Activated naive CD4-positive, alpha-beta T cell treated with anti-CD3 and anti-CD28 coated beads for 36 hours (primary cell): ENCODE measurements at regions not wholly inside any gene's neighbourhood (a gene's known extent, or its start where the extent isn't known, plus 50 kb on each side); places are given as distances from the start of the nearest gene placed in this dataset.
A peak's percentile ranks its signal among the peaks of the same experiment; 100 is the strongest.

ENCODE experiments used
- CTCF ChIA-PET: fragments of 350-600 bp; sonication (Branson Sonifier 250); formaldehyde crosslinking; loops from one replicate; lab custom pipeline; 2021; ENCODE audit warnings: antibody characterized with exemption; lab: Charles Lee
- DNase-seq: peaks from one replicate; pipeline ENCODE4 v3.0.0-alpha.2; 2020
- H3K27ac Mint-ChIP-seq: one replicate; pipeline ENCODE4 v1.8.0; 2021; ENCODE audit warnings: mild to moderate bottlenecking, mixed read lengths
- H3K27me3 Mint-ChIP-seq: one replicate; pipeline ENCODE4 v1.8.0; 2021; ENCODE audit warnings: low read depth, mixed read lengths
- H3K36me3 Mint-ChIP-seq: one replicate; pipeline ENCODE4 v1.8.0; 2021; ENCODE audit warnings: low read depth, mixed read lengths
- H3K4me1 Mint-ChIP-seq: one replicate; pipeline ENCODE4 v1.8.0; 2021; ENCODE audit warnings: low read depth, mixed read lengths
- H3K4me3 Mint-ChIP-seq: one replicate; pipeline ENCODE4 v1.8.0; 2021; ENCODE audit warnings: mild to moderate bottlenecking, moderate library complexity, mixed read lengths
- H3K9me3 Mint-ChIP-seq: one replicate; pipeline ENCODE4 v1.8.0; 2021; ENCODE audit warnings: mixed read lengths
- intact Hi-C: fragments of 100-400 bp; cut with micrococcal nuclease; formaldehyde crosslinking; loops from one replicate; pipeline ENCODE4 v1.15.1; 2023

DNA sequence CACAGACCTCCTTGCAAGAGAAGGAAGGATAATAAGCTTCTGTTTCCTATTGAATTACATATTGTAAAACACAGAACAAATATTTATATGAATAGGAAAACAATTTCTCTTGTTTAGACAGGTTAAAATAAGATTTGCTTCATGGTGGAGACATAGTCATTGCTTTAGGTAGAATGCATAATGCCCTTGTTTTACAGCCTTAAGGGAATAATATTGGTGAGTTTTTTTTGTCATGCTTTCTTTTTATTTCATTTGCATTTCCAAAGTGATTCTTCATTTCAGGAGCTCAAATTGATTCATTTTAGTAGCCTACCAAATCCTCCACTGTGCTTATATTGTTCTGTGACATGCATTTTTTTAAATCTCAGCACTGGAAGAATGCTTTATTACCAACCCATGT is 690.7 kb downstream of the OLFM4 start:
- CTCF ChIA-PET = no interaction called here
- intact Hi-C loops = no loop called here
- H3K27ac Mint-ChIP-seq = no peak overlapping the region
- peaks cover 13% of the 10 kb centered on the region for H3K9me3 Mint-ChIP-seq
- no peaks in the 10 kb centered on the region for H3K27me3 Mint-ChIP-seq
- H3K4me1 Mint-ChIP-seq = no peaks in the 10 kb centered on the region
- H3K4me3 Mint-ChIP-seq = no peak overlapping the region
- no peak for DNase-seq
- H3K36me3 Mint-ChIP-seq = no peaks in the 10 kb centered on the region

DNA sequence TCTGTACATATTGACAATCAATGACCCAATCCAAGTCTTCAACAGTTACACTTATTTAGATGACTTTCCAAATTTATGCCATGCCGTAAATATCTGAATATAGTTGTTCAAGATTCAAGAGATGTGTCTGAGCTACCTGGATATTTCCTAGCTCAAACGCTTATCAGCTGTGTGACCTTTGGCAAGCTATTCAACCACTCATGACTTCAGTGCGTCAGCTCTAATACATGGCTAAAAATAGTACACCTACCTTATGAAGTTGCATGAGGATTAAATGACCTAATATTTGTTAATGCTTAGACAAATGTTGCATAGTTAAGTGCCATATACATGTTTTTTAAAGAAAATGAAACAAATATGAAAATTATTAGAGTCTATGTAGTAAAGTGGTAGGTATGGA is 704.1 kb downstream of the OLFM4 start:
- H3K4me3 Mint-ChIP-seq = no peak overlapping the region
- intact Hi-C loops = no loop called here
- CTCF ChIA-PET = no interaction called here
- no peak for DNase-seq
- no peaks in the 10 kb centered on the region for H3K36me3 Mint-ChIP-seq
- no peak overlapping the region for H3K27ac Mint-ChIP-seq
- H3K4me1 Mint-ChIP-seq = no peaks in the 10 kb centered on the region
- H3K9me3 Mint-ChIP-seq = peaks cover 2% of the 10 kb centered on the region
- H3K27me3 Mint-ChIP-seq = no peaks in the 10 kb centered on the region

GRCh38 chr13:53743906-53744305 is 715.3 kb downstream of the OLFM4 start:
- intact Hi-C loops = no loop called here

GRCh38 chr13:53747825-53748224 is 719.2 kb downstream of the OLFM4 start:
- no peaks in the 10 kb centered on the region for H3K4me1 Mint-ChIP-seq
- intact Hi-C loops = no loop called here

More at GRCh38 chr13:53743906-53744305, 715.3 kb downstream of the OLFM4 start:
- no peak for DNase-seq
- Mint-ChIP-seq H3K27me3 (no peaks in the 10 kb centered on the region), H3K9me3 (peaks cover under 1% of the 10 kb centered on the region), H3K36me3 (no peaks in the 10 kb centered on the region), H3K4me1 (no peaks in the 10 kb centered on the region), H3K27ac (no peak overlapping the region), H3K4me3 (no peak overlapping the region)
- CTCF ChIA-PET = no interaction called here

DNA sequence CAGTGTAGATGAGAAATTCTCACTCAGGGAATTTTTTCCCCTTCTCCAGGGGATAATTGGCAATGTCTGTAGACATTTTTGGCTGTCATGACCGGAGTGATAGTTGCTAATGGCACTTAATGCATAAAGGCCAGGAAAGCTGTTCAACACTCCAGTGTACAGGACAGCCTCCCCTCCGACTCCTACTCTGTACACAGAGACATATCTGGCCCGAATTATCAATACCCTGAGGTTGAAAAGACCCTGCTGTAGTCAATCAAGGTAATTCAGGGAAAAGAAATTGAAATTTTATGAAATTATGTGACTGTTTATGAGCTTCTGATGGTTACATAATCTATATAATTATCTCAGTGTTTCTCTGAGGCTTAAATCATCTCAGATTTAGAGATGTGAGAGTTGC is 720.7 kb downstream of the OLFM4 start:
- H3K4me1 Mint-ChIP-seq = no peaks in the 10 kb centered on the region
- no peaks in the 10 kb centered on the region for H3K36me3 Mint-ChIP-seq
- no peak for DNase-seq
- intact Hi-C loops = no loop called here
- no peaks in the 10 kb centered on the region for H3K27me3 Mint-ChIP-seq
- CTCF ChIA-PET = no interaction called here
- peaks cover 2% of the 10 kb centered on the region for H3K9me3 Mint-ChIP-seq
- H3K4me3 Mint-ChIP-seq = no peak overlapping the region
- no peak overlapping the region for H3K27ac Mint-ChIP-seq

More at GRCh38 chr13:53747825-53748224, 719.2 kb downstream of the OLFM4 start:
- Mint-ChIP-seq H3K9me3 (peaks cover 2% of the 10 kb centered on the region), H3K27ac (no peak overlapping the region), H3K4me3 (no peak overlapping the region), H3K36me3 (no peaks in the 10 kb centered on the region), H3K27me3 (no peaks in the 10 kb centered on the region)
- no peak for DNase-seq
- CTCF ChIA-PET = no interaction called here

GRCh38 chr13:53759016-53759415 is 730.4 kb downstream of the OLFM4 start:
- Mint-ChIP-seq H3K36me3 (no peaks in the 10 kb centered on the region), H3K4me1 (no peaks in the 10 kb centered on the region)

DNA sequence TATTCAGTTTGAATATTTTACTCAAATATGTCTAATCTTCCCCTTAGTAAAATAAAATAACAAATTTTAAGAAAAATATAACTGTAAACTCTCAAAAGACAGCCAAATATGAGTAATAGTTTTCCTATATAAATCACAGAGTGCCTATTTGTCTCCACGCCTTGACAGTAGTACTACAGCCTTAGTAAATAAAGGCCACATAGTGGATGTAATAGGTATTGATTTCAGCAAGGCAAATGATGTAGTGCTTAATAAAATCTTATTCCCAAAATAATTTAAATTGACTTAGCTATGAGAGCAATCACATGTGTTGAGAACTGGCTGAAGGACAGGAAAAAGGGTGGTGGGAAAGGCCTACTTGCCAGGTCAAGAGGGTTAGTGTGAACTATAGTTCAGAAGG is 747.2 kb downstream of the OLFM4 start:
- DNase-seq = no peak
- CTCF ChIA-PET = no interaction called here
- no peaks in the 10 kb centered on the region for H3K9me3 Mint-ChIP-seq

More at GRCh38 chr13:53759016-53759415, 730.4 kb downstream of the OLFM4 start:
- no peak overlapping the region for H3K4me3 Mint-ChIP-seq
- intact Hi-C loops = no loop called here
- H3K9me3 Mint-ChIP-seq = peaks cover 10% of the 10 kb centered on the region
- no peak overlapping the region for H3K27ac Mint-ChIP-seq
- CTCF ChIA-PET = no interaction called here
- H3K27me3 Mint-ChIP-seq = no peaks in the 10 kb centered on the region
- DNase-seq = no peak

DNA sequence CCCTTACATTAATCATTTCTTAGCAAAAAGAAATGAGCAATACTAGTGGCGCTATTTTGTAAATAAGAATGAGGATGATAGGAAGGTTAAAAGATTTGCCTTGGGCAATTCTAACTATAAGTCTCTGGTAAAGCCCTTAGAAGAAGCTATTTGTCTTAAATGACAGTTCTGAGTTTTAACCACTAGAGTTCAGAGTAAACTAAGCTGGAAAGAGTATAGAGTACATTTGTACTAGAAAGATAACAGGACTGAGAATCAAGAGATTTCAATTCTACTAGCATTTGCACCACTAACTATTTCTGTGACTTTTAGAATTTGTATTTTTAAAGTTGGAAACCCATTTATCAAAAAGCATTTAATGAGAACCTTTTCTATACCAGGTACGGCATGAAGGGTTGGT is 750.3 kb downstream of the OLFM4 start:
- Mint-ChIP-seq H3K9me3 (no peaks in the 10 kb centered on the region), H3K4me3 (no peak overlapping the region), H3K4me1 (peaks cover 3% of the 10 kb centered on the region), H3K27ac (no peak overlapping the region), H3K27me3 (peaks cover under 1% of the 10 kb centered on the region), H3K36me3 (no peaks in the 10 kb centered on the region)
- intact Hi-C loops = no loop called here
- CTCF ChIA-PET = no interaction called here
- DNase-seq = no peak

More for the DNA sequence above, 747.2 kb downstream of the OLFM4 start:
- Mint-ChIP-seq H3K27ac (no peak overlapping the region), H3K36me3 (no peaks in the 10 kb centered on the region), H3K27me3 (no peaks in the 10 kb centered on the region), H3K4me3 (no peak overlapping the region), H3K4me1 (no peaks in the 10 kb centered on the region)
- intact Hi-C loops = no loop called here

DNA sequence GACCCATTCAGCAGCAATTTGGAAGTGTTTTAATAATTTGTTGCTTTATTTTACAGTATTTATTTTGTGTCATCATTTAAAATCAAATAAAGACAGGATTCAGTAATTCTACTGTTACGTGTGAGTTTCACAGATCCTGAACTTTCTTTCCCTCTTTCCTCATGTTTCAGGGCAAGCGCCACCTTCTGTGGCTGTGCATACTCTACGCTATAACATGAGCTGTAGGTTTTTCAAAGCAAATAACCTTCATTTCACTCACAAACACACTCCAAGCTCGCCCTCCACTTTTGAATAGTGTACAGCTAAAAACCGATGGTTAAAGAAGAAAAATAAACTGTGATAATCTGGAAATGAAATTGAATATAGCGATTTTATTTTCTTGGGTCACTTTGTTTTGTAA is 753.3 kb downstream of the OLFM4 start:
- H3K27ac Mint-ChIP-seq = no peak overlapping the region
- no peak for DNase-seq
- peaks cover 3% of the 10 kb centered on the region for H3K27me3 Mint-ChIP-seq
- H3K4me1 Mint-ChIP-seq = peaks cover 3% of the 10 kb centered on the region
- no peak overlapping the region for H3K4me3 Mint-ChIP-seq
- no peaks in the 10 kb centered on the region for H3K36me3 Mint-ChIP-seq
- CTCF ChIA-PET = interaction anchor here (1.2 to 1.9 kb wide), 6 partner anchors 9 to 531 kb away, joined by 3 to 4 read pairs (median 4); no protein-coding TSS in a partner anchor
- no peaks in the 10 kb centered on the region for H3K9me3 Mint-ChIP-seq
- intact Hi-C loops = loop anchor here (2.0 kb wide), 1 partner anchor 531 kb away; no protein-coding TSS in a partner anchor

GRCh38 chr13:53782488-53782961 is 753.9 kb downstream of the OLFM4 start:
- DNase-seq = peak; percentile 17
- CTCF ChIA-PET = interaction anchor here (1.1 to 1.9 kb wide), 7 partner anchors 9 to 532 kb away, joined by 3 to 4 read pairs (median 4); no protein-coding TSS in a partner anchor
- no peaks in the 10 kb centered on the region for H3K9me3 Mint-ChIP-seq
- no peaks in the 10 kb centered on the region for H3K36me3 Mint-ChIP-seq
- peaks cover 3% of the 10 kb centered on the region for H3K4me1 Mint-ChIP-seq
- peaks cover 3% of the 10 kb centered on the region for H3K27me3 Mint-ChIP-seq
- intact Hi-C loops = loop anchor here (2.0 kb wide), 1 partner anchor 532 kb away; no protein-coding TSS in a partner anchor
- no peak overlapping the region for H3K4me3 Mint-ChIP-seq
- no peak overlapping the region for H3K27ac Mint-ChIP-seq

DNA sequence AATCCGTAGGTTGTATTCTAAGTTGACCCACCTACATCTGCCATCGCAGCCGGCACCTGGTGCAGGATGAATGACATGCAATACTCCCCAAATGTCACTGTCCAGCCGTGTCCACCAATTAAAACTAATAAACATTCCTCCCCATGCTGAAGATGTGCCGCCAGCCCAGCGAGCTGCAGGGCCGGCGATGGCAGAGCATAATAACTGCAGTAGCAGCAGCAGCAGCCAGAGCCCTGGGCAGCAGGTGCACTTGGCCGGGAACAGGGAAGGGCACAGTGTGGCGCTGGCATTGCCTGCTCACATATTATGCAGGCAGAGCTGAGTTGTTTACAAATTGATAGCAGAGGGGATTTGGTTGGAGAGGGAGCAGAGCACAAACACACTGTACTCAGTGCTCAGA is 754.9 kb downstream of the OLFM4 start:
- no peaks in the 10 kb centered on the region for H3K9me3 Mint-ChIP-seq
- no peak overlapping the region for H3K4me3 Mint-ChIP-seq
- no peak overlapping the region for H3K27ac Mint-ChIP-seq
- DNase-seq = no peak
- peaks cover 3% of the 10 kb centered on the region for H3K27me3 Mint-ChIP-seq
- peaks cover 3% of the 10 kb centered on the region for H3K4me1 Mint-ChIP-seq
- intact Hi-C loops = loop anchor here (2.0 kb wide), 1 partner anchor 533 kb away; no protein-coding TSS in a partner anchor
- H3K36me3 Mint-ChIP-seq = no peaks in the 10 kb centered on the region
- CTCF ChIA-PET = interaction anchor here (0.6 to 1.9 kb wide), 5 partner anchors 8 to 533 kb away, joined by 3 to 4 read pairs (median 4); no protein-coding TSS in a partner anchor

DNA sequence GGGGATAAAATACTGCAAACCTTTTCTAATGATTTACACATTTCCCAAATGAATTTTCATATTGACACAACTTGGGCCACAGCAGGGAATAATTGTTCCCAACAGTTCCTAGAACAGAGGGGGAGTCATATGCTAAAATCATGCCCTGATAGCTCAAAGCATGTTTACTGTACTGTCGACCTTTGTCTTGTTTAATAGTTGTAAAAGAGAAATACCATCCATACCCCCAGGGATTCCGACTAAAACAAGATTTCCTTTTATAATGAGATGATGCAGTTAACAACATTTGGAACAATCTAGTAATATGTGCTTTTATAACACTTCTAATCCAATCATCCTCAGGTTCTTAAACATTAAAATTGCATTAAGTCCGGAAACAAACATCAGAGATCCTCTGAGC is 759.7 kb downstream of the OLFM4 start:
- CTCF ChIA-PET = no interaction called here
- intact Hi-C loops = no loop called here
- H3K36me3 Mint-ChIP-seq = no peaks in the 10 kb centered on the region
- H3K4me1 Mint-ChIP-seq = no peaks in the 10 kb centered on the region
- H3K9me3 Mint-ChIP-seq = no peaks in the 10 kb centered on the region
- H3K27me3 Mint-ChIP-seq = peaks cover 3% of the 10 kb centered on the region
- no peak overlapping the region for H3K27ac Mint-ChIP-seq
- DNase-seq = no peak
- H3K4me3 Mint-ChIP-seq = no peak overlapping the region

DNA sequence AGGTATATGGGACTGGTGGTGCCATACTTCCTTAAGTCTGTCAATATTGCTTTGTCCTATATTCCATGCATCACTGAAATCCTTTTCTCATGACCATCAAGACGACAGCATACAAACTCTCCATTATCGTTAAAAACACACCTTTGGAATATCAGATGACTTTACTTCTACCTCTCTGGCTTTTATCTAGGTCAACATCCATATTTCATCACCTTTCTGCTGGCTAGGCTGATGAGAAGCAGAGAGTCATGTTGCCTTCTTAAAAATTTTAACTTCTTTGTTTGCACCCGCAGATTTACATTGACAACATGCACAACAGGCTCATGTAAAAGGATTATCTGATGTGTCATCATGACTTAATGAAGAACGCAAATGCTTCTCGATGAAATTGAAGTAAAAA is 771.4 kb downstream of the OLFM4 start:
- no peak for DNase-seq
- H3K36me3 Mint-ChIP-seq = no peaks in the 10 kb centered on the region
- peaks cover 10% of the 10 kb centered on the region for H3K9me3 Mint-ChIP-seq
- no peak overlapping the region for H3K27ac Mint-ChIP-seq
- H3K4me1 Mint-ChIP-seq = no peaks in the 10 kb centered on the region
- CTCF ChIA-PET = no interaction called here
- intact Hi-C loops = no loop called here
- H3K27me3 Mint-ChIP-seq = no peaks in the 10 kb centered on the region
- no peak overlapping the region for H3K4me3 Mint-ChIP-seq
